ENCODE measurements at regions not wholly inside any gene's neighbourhood (a gene's known extent, or its start where the extent isn't known, plus 50 kb on each side); places are given as distances from the start of the nearest gene placed in this dataset.
"Not testable (repeated sequence)": the region's sequence is repeated elsewhere in the genome, so short reads cannot be mapped to it uniquely, and the experiment has no call there.

- DNase-seq (no peak), ATAC-seq (no peak)
- Histone ChIP-seq H3K27ac (no peak overlapping the region), H3K9me3 (no peaks in the 10 kb centered on the region), H3K4me3 (no peak overlapping the region), H3K4me1 (no peaks in the 10 kb centered on the region), H3K27me3 (no peaks in the 10 kb centered on the region), H3K36me3 (no peaks in the 10 kb centered on the region)
- TF ChIP-seq CTCF (IDR thresholded peaks at IDR 0.05 in 4 of 5, conservative IDR thresholded peaks at IDR 0.05 in 1 of 5) = no peak
- no peak for TF ChIP-seq POLR2A (IDR thresholded peaks at IDR 0.05)
- intact Hi-C loops (cut with DNase I; ENCODE audit: low total_unique reads) = no loop called here
- in situ Hi-C loops (cut with MboI; ENCODE audit: low sequenced_read_pairs in 4 of 4) = loop anchor here in 2 of 4 donors (25.0 kb wide), 1 partner anchor 194 kb away; no protein-coding TSS in a partner anchor
These were observed 60.0 kb upstream of the DCLK2 start for GRCh38 chr4:150018257-150018656.

- Histone ChIP-seq H3K27ac (no peak overlapping the region), H3K4me3 (no peak overlapping the region), H3K27me3 (no peaks in the 10 kb centered on the region), H3K36me3 (no peaks in the 10 kb centered on the region), H3K9me3 (no peaks in the 10 kb centered on the region), H3K4me1 (no peaks in the 10 kb centered on the region)
- in situ Hi-C loops (cut with MboI; ENCODE audit: low sequenced_read_pairs in 4 of 4) (loop anchor here in 2 of 4 donors (25.0 kb wide), 1 partner anchor 191 kb away; no protein-coding TSS in a partner anchor), intact Hi-C loops (cut with DNase I; ENCODE audit: low total_unique reads) (no loop called here)
- ATAC-seq (no peak), DNase-seq (no peak)
- TF ChIP-seq CTCF (IDR thresholded peaks at IDR 0.05 in 4 of 5, conservative IDR thresholded peaks at IDR 0.05 in 1 of 5) (no peak), POLR2A (IDR thresholded peaks at IDR 0.05) (no peak)
These were observed 56.8 kb upstream of the DCLK2 start for GRCh38 chr4:150021483-150021882.

- no peak for TF ChIP-seq POLR2A (IDR thresholded peaks at IDR 0.05)
- TF ChIP-seq CTCF (IDR thresholded peaks at IDR 0.05 in 4 of 5, conservative IDR thresholded peaks at IDR 0.05 in 1 of 5) = no peak
- ATAC-seq (no peak), DNase-seq (no peak)
- Histone ChIP-seq H3K27ac (no peak overlapping the region), H3K9me3 (no peaks in the 10 kb centered on the region), H3K4me3 (no peak overlapping the region), H3K36me3 (no peaks in the 10 kb centered on the region), H3K4me1 (no peaks in the 10 kb centered on the region), H3K27me3 (no peaks in the 10 kb centered on the region)
- in situ Hi-C loops (cut with MboI; ENCODE audit: low sequenced_read_pairs in 4 of 4) = loop anchor here in 2 of 4 donors (25.0 kb wide), 1 partner anchor 189 kb away; no protein-coding TSS in a partner anchor
- intact Hi-C loops (cut with DNase I; ENCODE audit: low total_unique reads) = no loop called here
These were observed 54.8 kb upstream of the DCLK2 start for GRCh38 chr4:150023489-150023888.

GRCh38 chr4:150026987-150027386 lies 51.3 kb upstream of the DCLK2 start:
- H3K36me3 ChIP-seq; H3K27me3 ChIP-seq; DNase-seq; H3K4me1 ChIP-seq; in situ Hi-C loops (cut with MboI; ENCODE audit: low sequenced_read_pairs in 4 of 4); intact Hi-C loops (cut with DNase I; ENCODE audit: low total_unique reads); H3K9me3 ChIP-seq; H3K4me3 ChIP-seq; ATAC-seq; H3K27ac ChIP-seq: not testable (repeated sequence)

Data from gastrocnemius medialis (tissue), 4 donors.